Hepatocyte (in vitro differentiated cells): ENCODE measurements at regions not wholly inside any gene's neighbourhood (a gene's known extent, or its start where the extent isn't known, plus 50 kb on each side); places are given as distances from the start of the nearest gene placed in this dataset.

ENCODE experiments used
- DNase-seq: peaks from one replicate; pipeline ENCODE4 v3.0.0-alpha.2; 2016; ENCODE audit warnings: low spot score
- H2AFZ ChIP-seq: fragments of 200-600 bp; sonication (generic); 2 replicates; pipeline ENCODE4 v1.6.0; 2016; ENCODE audit warnings: antibody characterized with exemption, mild to moderate bottlenecking
- H3K27ac ChIP-seq: fragments of 200-600 bp; sonication (generic); 2 replicates; pipeline ENCODE4 v1.5.1; 2016; ENCODE audit warnings: mild to moderate bottlenecking
- H3K27me3 ChIP-seq: fragments of 200-600 bp; sonication (generic); 2 replicates; pipeline ENCODE4 v1.6.1; 2016
- H3K36me3 ChIP-seq: fragments of 200-600 bp; sonication (generic); replicated peaks from 2 replicates; pipeline ENCODE4 v1.5.1; 2016; ENCODE audit warnings: low read depth; ENCODE audit not compliant: insufficient read depth
- H3K4me1 ChIP-seq: fragments of 200-600 bp; sonication (generic); 2 replicates; pipeline ENCODE4 v1.5.1; 2016; ENCODE audit warnings: mild to moderate bottlenecking, moderate library complexity; ENCODE audit not compliant: insufficient read depth
- H3K4me2 ChIP-seq: fragments of 200-600 bp; sonication (generic); 2 replicates; pipeline ENCODE4 v1.6.0; 2016
- H3K4me3 ChIP-seq: fragments of 200-600 bp; sonication (generic); 2 replicates; pipeline ENCODE4 v1.5.1; 2016; ENCODE audit warnings: mild to moderate bottlenecking
- H3K79me2 ChIP-seq: fragments of 200-600 bp; sonication (generic); 2 replicates; pipeline ENCODE4 v1.6.0; 2017; ENCODE audit warnings: mild to moderate bottlenecking
- H3K9me2 ChIP-seq: fragments of 200-600 bp; sonication (generic); replicated peaks from 2 replicates; pipeline ENCODE4 v1.6.0; 2017; ENCODE audit warnings: mild to moderate bottlenecking; ENCODE audit not compliant: insufficient read depth
- H3K9me3 ChIP-seq: fragments of 200-600 bp; sonication (generic); 2 replicates; pipeline ENCODE4 v1.5.1; 2016; ENCODE audit warnings: low read depth, mild to moderate bottlenecking
- H4K20me1 ChIP-seq: fragments of 200-600 bp; sonication (generic); 2 replicates; pipeline ENCODE4 v1.6.0; 2016; ENCODE audit warnings: mild to moderate bottlenecking; ENCODE audit not compliant: insufficient read depth, poor library complexity, severe bottlenecking
- EZH2 ChIP-seq: fragments of 200-600 bp; sonication (generic); IDR thresholded peaks from 2 replicates; pipeline ENCODE4 v1.6.1; 2016; ENCODE audit warnings: antibody characterized with exemption, mild to moderate bottlenecking, borderline replicate concordance
- EZH2phosphoT487 ChIP-seq: fragments of 200-600 bp; sonication (generic); IDR thresholded peaks from one replicate; pipeline ENCODE4 v1.6.1; 2018; ENCODE audit warnings: antibody characterized with exemption, mild to moderate bottlenecking, low read depth, moderate library complexity; ENCODE audit not compliant: unreplicated experiment, severe bottlenecking
- WGBS: methylation state at CpG from one replicate; pipeline ENCODE4 v1.1.6; 2016; ENCODE audit warnings: low lambda C conversion rate; ENCODE audit errors: missing lambda C conversion rate; 5-methylcytosine and 5-hydroxymethylcytosine counted together
- TF ChIP-seq, protein P1 (sequence below): fragments of 200-600 bp; sonication (generic); IDR thresholded peaks from 2 replicates; pipeline ENCODE4 v1.5.1; 2016; ENCODE audit warnings: antibody characterized with exemption, mild to moderate bottlenecking; ENCODE audit not compliant: poor library complexity

DNA sequence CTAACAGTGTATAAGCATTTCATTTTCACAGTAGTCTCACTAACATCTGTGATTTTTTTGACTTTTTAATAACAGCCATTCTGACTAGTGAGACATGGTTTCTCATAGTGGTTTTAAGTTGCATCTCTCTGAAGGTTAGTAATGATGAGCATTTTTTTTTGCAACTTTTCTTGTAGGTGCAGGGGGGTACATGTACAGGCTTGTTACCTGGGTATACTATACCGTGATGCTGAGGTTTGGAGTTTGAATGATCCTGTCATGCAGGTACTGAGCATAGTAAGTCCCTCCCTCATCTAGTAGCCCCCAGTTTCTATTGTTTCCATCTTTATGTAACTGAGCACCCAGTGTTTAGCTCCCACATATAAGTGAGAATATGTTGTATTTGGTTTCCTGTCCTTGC, 444.6 kb upstream of the DAB2 start:
- 78% methylated on average over 1 of the region's 1 CpG for WGBS
- no peak for TF ChIP-seq EZH2
- TF ChIP-seq, protein P1, sequence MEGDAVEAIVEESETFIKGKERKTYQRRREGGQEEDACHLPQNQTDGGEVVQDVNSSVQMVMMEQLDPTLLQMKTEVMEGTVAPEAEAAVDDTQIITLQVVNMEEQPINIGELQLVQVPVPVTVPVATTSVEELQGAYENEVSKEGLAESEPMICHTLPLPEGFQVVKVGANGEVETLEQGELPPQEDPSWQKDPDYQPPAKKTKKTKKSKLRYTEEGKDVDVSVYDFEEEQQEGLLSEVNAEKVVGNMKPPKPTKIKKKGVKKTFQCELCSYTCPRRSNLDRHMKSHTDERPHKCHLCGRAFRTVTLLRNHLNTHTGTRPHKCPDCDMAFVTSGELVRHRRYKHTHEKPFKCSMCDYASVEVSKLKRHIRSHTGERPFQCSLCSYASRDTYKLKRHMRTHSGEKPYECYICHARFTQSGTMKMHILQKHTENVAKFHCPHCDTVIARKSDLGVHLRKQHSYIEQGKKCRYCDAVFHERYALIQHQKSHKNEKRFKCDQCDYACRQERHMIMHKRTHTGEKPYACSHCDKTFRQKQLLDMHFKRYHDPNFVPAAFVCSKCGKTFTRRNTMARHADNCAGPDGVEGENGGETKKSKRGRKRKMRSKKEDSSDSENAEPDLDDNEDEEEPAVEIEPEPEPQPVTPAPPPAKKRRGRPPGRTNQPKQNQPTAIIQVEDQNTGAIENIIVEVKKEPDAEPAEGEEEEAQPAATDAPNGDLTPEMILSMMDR = no peak
- no peak for TF ChIP-seq EZH2phosphoT487
- H3K9me3 ChIP-seq = no peaks in the 10 kb centered on the region
- no peaks in the 10 kb centered on the region for H4K20me1 ChIP-seq
- no peaks in the 10 kb centered on the region for H3K4me1 ChIP-seq
- no peak overlapping the region for H2AFZ ChIP-seq
- H3K27ac ChIP-seq = no peak overlapping the region
- no peaks in the 10 kb centered on the region for H3K36me3 ChIP-seq
- no peak overlapping the region for H3K4me3 ChIP-seq
- H3K79me2 ChIP-seq = no peaks in the 10 kb centered on the region
- H3K27me3 ChIP-seq = no peaks in the 10 kb centered on the region
- no peak overlapping the region for H3K4me2 ChIP-seq
- DNase-seq = no peak
- H3K9me2 ChIP-seq = no peaks in the 10 kb centered on the region

DNA sequence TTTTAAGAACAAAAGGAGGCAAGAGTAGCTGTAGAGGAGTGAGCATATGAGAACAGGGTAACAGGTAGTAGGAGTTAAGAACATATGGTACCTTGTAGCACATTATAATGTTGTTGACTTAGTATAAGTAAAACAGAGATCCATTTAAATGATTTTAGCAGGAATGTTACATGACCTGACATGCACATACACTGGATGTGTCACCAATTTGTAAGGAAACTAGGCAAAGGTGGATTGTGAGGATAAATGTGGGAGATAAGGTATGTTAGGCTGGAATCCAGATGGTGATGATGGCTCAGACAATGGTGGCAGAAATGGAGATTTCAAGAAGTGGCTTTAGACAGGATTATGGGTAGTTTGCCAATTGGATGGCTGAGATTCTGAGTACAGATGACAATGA, 443.1 kb upstream of the DAB2 start:
- no peaks in the 10 kb centered on the region for H3K27me3 ChIP-seq
- H3K4me1 ChIP-seq = no peaks in the 10 kb centered on the region
- H3K79me2 ChIP-seq = no peaks in the 10 kb centered on the region
- no peak overlapping the region for H3K4me3 ChIP-seq
- H3K9me3 ChIP-seq = no peaks in the 10 kb centered on the region
- H2AFZ ChIP-seq = no peak overlapping the region
- H4K20me1 ChIP-seq = no peaks in the 10 kb centered on the region
- H3K36me3 ChIP-seq = no peaks in the 10 kb centered on the region
- no peak for TF ChIP-seq EZH2
- TF ChIP-seq, protein P1 = no peak
- H3K4me2 ChIP-seq = no peak overlapping the region
- DNase-seq = no peak
- no peaks in the 10 kb centered on the region for H3K9me2 ChIP-seq
- no peak overlapping the region for H3K27ac ChIP-seq

DNA sequence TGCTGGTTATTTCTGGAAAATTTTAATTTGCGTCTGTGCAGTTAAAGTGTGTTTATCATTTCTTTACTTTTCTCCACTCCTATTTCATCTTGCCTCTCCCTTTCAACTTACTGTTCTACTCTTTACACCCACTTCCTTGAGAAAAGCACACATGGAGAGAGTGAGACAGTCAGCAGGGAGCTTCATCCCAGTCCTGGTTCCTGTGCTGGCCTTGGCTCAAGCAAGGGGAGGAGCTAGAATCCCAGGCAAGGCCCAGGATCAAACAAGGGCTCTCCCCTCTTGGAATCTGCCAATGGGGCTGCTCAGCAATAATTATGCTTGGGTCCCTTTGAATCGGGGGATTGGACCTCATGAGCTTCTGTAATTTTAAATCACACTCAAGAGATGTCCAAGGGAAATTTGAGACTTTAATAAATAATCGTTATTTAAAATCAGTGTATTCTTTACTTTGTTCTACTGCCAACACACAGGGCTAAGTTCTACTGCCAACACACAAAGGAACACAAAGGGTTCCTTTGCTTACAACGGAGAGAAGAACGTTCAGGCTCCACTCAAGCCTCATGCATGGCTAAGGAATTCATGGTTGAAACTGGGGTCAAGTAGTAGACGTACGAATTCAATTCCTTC, 439.3 kb upstream of the DAB2 start:
- Histone ChIP-seq H3K4me3 (no peak overlapping the region), H3K79me2 (no peaks in the 10 kb centered on the region), H4K20me1 (no peaks in the 10 kb centered on the region), H3K9me3 (no peaks in the 10 kb centered on the region), H3K36me3 (no peaks in the 10 kb centered on the region), H2AFZ (no peak overlapping the region), H3K27ac (no peak overlapping the region), H3K9me2 (no peaks in the 10 kb centered on the region), H3K27me3 (no peaks in the 10 kb centered on the region), H3K4me2 (no peak overlapping the region), H3K4me1 (no peaks in the 10 kb centered on the region)
- TF ChIP-seq, protein P1 = no peak
- TF ChIP-seq EZH2 (no peak), EZH2phosphoT487 (no peak)
- WGBS = 90% methylated on average over 7 of the region's 7 CpGs
- DNase-seq = no peak

DNA sequence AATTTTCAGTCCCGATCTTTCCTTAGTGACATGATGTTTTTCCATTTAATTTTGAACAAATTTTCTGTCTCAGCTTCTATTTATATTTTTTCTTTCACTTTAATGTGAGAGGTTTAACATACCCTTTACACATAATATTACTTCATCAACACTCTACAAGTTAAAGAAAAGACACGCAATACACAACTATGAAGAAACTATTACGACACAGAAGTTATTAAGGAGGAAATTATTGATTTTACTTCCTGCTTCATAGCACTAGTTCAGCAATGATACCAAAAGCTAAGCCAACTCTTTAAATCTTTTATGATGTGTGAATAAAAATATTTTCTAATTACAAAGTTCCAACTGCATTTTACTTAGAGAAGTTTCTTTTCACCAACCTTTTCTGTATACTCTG, 432.3 kb upstream of the DAB2 start:
- Histone ChIP-seq H3K4me3 (no peak overlapping the region), H4K20me1 (no peaks in the 10 kb centered on the region), H3K4me2 (no peak overlapping the region), H3K9me3 (no peaks in the 10 kb centered on the region), H3K27ac (no peak overlapping the region), H2AFZ (no peak overlapping the region), H3K27me3 (no peaks in the 10 kb centered on the region), H3K4me1 (no peaks in the 10 kb centered on the region), H3K79me2 (no peaks in the 10 kb centered on the region), H3K36me3 (no peaks in the 10 kb centered on the region), H3K9me2 (no peaks in the 10 kb centered on the region)
- 90% methylated on average over 3 of the region's 3 CpGs for WGBS
- no peak for TF ChIP-seq EZH2
- TF ChIP-seq, protein P1 = no peak
- TF ChIP-seq EZH2phosphoT487 = no peak
- no peak for DNase-seq
